ENCODE measurements at regions not wholly inside any gene's neighbourhood (a gene's known extent, or its start where the extent isn't known, plus 50 kb on each side); places are given as distances from the start of the nearest gene placed in this dataset.
"Not testable (repeated sequence)": the region's sequence is repeated elsewhere in the genome, so short reads cannot be mapped to it uniquely, and the experiment has no call there.

DNA sequence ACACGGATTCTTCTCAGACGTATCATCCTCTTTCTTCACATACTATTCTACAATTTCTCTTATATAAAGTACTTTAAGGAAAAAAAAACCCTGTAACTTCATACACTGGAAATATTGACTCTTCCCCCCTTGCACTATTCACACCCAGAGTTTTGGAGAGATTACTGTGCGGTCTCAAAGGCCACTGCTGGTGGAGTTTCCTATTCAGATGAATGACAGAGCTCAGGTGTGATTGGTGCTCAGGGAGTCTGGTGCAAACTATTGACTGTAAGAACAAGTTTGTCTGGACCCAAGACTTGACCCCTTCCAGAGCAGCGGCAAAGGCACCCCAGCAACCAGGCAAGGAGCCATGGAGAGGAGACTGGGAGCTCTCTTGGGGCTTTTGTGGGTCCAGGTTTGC, 187.5 kb upstream of the OR4E1 start:
- TF ChIP-seq, protein P1, sequence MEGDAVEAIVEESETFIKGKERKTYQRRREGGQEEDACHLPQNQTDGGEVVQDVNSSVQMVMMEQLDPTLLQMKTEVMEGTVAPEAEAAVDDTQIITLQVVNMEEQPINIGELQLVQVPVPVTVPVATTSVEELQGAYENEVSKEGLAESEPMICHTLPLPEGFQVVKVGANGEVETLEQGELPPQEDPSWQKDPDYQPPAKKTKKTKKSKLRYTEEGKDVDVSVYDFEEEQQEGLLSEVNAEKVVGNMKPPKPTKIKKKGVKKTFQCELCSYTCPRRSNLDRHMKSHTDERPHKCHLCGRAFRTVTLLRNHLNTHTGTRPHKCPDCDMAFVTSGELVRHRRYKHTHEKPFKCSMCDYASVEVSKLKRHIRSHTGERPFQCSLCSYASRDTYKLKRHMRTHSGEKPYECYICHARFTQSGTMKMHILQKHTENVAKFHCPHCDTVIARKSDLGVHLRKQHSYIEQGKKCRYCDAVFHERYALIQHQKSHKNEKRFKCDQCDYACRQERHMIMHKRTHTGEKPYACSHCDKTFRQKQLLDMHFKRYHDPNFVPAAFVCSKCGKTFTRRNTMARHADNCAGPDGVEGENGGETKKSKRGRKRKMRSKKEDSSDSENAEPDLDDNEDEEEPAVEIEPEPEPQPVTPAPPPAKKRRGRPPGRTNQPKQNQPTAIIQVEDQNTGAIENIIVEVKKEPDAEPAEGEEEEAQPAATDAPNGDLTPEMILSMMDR (IDR thresholded peaks at IDR 0.05; ENCODE audit: insufficient read depth, missing control alignments): no peak
- DNase-seq (ENCODE audit: insufficient read length, low spot score) (no peak), FAIRE-seq (no peak)

DNA sequence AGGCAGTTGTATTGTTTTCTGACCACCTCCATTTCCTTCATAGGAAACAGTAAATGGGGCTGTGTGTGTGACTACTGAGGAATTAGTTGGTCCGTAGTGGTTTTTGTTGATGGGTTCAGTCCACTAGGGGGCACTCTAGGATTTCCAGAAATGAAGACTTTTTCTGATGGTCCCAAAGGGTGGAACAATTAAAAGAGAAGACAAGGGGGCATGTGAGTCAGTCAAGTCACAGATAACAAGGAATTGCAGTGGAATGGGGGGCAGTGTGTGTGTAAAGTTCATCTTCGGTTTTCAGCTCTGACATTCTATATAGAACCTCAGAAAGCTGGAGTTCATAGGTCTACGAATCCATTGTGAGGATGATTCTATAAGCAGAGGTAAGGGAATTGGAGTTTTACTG, 186.6 kb upstream of the OR4E1 start:
- TF ChIP-seq, protein P1 (IDR thresholded peaks at IDR 0.05; ENCODE audit: insufficient read depth, missing control alignments): peak; percentile 46
- no peak for FAIRE-seq
- no peak for DNase-seq (ENCODE audit: insufficient read length, low spot score)

DNA sequence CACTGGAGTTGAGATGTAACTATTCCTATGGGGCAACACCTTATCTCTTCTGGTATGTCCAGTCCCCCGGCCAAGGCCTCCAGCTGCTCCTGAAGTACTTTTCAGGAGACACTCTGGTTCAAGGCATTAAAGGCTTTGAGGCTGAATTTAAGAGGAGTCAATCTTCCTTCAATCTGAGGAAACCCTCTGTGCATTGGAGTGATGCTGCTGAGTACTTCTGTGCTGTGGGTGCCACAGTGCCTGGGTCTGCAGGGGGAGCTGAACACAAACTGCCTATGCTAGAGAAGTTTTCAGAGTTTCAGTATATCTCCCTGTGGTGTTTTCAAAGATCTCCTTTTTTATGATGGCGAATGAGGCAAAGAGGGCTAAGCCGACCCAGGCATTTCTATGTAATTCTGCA, 179.2 kb upstream of the OR4E1 start:
- TF ChIP-seq, protein P1 (IDR thresholded peaks at IDR 0.05; ENCODE audit: insufficient read depth, missing control alignments): no peak
- DNase-seq (ENCODE audit: insufficient read length, low spot score) (no peak), FAIRE-seq (no peak)

DNA sequence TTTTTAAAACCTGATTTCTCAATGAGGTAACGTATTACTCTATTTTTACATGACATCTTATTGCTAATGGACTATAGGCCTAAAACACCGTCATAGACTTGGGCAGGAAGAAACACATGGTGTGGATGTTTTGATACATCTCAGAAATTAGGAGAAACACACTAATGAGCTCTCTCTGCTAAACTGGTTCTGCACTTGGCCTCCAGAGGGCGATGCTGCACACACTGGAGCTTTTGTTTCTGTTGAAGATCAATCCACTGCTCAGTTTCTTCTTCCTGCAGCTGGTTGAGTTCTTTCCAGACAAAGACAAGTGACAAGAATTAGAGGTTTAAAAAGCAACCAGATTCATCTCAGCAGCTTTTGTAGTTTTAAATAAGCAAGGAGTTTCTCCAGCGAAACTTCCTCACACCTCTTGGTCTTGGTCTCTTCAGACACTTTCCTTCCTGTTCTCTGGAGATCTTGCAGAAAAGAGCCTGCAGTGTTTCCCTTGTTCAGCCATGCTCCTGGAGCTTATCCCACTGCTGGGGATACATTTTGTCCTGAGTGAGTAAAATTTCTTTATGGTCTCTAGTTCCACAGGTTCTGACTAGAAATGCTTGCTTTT, 178.5 kb upstream of the OR4E1 start:
- FAIRE-seq (no peak), DNase-seq (ENCODE audit: insufficient read length, low spot score) (no peak)
- TF ChIP-seq, protein P1 (IDR thresholded peaks at IDR 0.05; ENCODE audit: insufficient read depth, missing control alignments): peak; percentile 59

DNA sequence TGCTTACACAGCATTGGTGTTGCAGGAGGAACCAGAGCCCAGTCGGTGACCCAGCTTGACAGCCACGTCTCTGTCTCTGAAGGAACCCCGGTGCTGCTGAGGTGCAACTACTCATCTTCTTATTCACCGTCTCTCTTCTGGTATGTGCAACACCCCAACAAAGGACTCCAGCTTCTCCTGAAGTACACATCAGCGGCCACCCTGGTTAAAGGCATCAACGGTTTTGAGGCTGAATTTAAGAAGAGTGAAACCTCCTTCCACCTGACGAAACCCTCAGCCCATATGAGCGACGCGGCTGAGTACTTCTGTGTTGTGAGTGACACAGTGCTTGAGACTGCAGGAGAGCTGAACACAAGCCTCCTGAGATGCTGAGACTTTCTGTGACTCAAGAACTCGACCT, 173.3 kb upstream of the OR4E1 start:
- DNase-seq (ENCODE audit: insufficient read length, low spot score); FAIRE-seq: not testable (repeated sequence)

DNA sequence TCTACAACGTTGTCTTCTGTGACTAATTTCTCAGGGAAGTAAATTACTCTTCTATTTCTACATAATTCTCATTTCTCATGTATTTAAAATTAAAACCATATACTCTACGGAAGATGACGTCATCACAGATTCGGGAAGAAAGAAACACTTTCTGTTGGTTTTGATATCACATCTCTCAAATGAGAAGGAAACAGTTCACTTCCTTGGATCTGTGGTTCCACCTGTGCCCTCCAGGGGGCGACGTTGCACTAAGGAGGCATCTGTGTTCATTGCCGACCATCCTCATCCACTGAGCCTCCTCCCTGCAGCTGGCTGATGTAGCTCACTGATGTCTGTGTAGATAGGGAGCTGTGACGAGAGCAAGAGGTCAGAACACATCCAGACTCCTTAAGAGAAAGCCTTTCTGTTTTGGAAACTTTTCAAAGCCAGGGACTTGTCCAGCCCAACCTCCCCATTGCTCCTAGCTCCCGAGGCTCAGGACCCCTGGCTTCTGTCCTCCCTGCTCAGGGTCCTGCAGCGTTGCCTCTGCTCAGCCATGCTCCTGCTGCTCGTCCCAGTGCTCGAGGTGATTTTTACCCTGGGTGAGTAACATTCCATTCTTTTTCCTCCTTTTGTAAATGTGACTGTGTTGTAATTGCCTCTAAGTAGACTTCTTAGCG, 172.7 kb upstream of the OR4E1 start:
- no peak for DNase-seq (ENCODE audit: insufficient read length, low spot score)

DNA sequence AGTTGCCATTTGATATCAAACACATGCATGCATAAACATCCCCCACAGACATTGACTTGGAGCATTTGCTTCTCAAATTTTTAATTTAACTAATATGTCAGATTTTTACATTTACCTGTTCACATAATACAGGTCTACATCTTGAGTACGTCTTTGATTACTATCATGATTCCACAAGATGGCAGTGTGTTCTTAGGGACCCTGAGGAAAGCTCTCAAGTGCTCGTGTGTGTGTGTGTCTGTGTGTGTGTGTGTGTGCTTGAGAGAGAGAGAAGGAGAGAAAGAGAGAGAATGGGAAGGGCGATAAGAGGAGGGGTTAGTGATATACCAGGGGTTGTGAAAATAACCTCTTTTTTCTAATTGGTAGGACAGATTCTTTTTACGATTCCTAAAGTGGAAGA, 167.1 kb upstream of the OR4E1 start:
- FAIRE-seq (no peak), DNase-seq (ENCODE audit: insufficient read length, low spot score) (no peak)
- TF ChIP-seq, protein P1 (IDR thresholded peaks at IDR 0.05; ENCODE audit: insufficient read depth, missing control alignments): no peak

More for the DNA sequence above, 172.7 kb upstream of the OR4E1 start:
- FAIRE-seq: no peak
- TF ChIP-seq, protein P1 (IDR thresholded peaks at IDR 0.05; ENCODE audit: insufficient read depth, missing control alignments): peak; percentile 52

Measured in D721Med (cell line).